Endothelial cell of umbilical vein (primary cell): ENCODE measurements at regions not wholly inside any gene's neighbourhood (a gene's known extent, or its start where the extent isn't known, plus 50 kb on each side); places are given as distances from the start of the nearest gene placed in this dataset.

ENCODE experiments used
- BruUV-seq: library from RNA; stranded (reverse); fragments of 400-500 nt; replicated peaks from 2 replicates; lab custom pipeline; 2021; lab: Mats Ljungman, UMichigan
- CTCF ChIA-PET: fragments of 300-600, 350-600 bp; sonication (Branson Sonifier 250); formaldehyde crosslinking; loops from one replicate; lab custom pipeline; 2021; ENCODE audit warnings: antibody characterized with exemption, inconsistent platforms; lab: Charles Lee
- POLR2A ChIA-PET: fragments of 300-600, 350-600 bp; sonication (Branson Sonifier 250); formaldehyde crosslinking; loops from one replicate; lab custom pipeline; 2021; ENCODE audit warnings: antibody characterized with exemption, inconsistent platforms; lab: Charles Lee
- DNase-seq: peaks from one replicate; pipeline ENCODE4 v3.0.0-alpha.2; 2011; ENCODE audit warnings: low read depth, low spot score
- FAIRE-seq: peaks from 2 replicates; lab custom pipeline; 2011; peaks lifted over from hg19 to GRCh38; lab: Jason Lieb, UNC
- H2AFZ ChIP-seq: 2 replicates; pipeline ENCODE4 v1.6.0; 2012; ENCODE audit warnings: low read depth, low read length, control low read depth, inconsistent platforms
- H3K27ac ChIP-seq: 2 replicates; pipeline ENCODE4 v1.5.1; 2011; ENCODE audit warnings: low read depth, mild to moderate bottlenecking, control low read depth, low read length, moderate library complexity; ENCODE audit not compliant: insufficient read depth
- H3K27me3 ChIP-seq, 2 experiments: 2 replicates each; pipeline versions ENCODE4 v1.6.0 to v1.6.1; 2011; ENCODE audit warnings: low read length in 2 of 2, mixed read lengths in 1 of 2; ENCODE audit not compliant: control insufficient read depth in 2 of 2, insufficient read depth in 2 of 2
- H3K36me3 ChIP-seq, 2 experiments: 2 replicates in 1 of 2; 3 replicates in 1 of 2; pipeline ENCODE4 v1.5.1; 2011; ENCODE audit warnings: low read length in 2 of 2, mild to moderate bottlenecking in 1 of 2, moderate library complexity in 1 of 2; ENCODE audit not compliant: control insufficient read depth in 2 of 2, insufficient read depth in 2 of 2; ENCODE audit errors: extremely low read depth in 1 of 2
- H3K4me1 ChIP-seq: 3 replicates; pipeline ENCODE4 v1.5.1; 2011; ENCODE audit warnings: mild to moderate bottlenecking, low read length; ENCODE audit not compliant: control insufficient read depth, insufficient read depth; ENCODE audit errors: extremely low read depth
- H3K4me2 ChIP-seq: 2 replicates; pipeline ENCODE4 v1.6.1; 2011; ENCODE audit warnings: low read length, control low read depth, mixed read lengths; ENCODE audit not compliant: insufficient read depth
- H3K4me3 ChIP-seq, 3 experiments: fragments of 200-600 bp in 1 of 3; sonication (generic), shearing (Covaris generic) in 1 of 3; replicated peaks in 1 of 3; 2 replicates each; pipeline ENCODE4 v1.5.1; 2011 to 2016; ENCODE audit warnings: control low read depth in 3 of 3, low read length in 3 of 3, mild to moderate bottlenecking in 2 of 3, inconsistent platforms in 1 of 3, low read depth in 1 of 3, moderate library complexity in 1 of 3; ENCODE audit not compliant: insufficient read depth in 1 of 3
- H3K79me2 ChIP-seq: 2 replicates; pipeline ENCODE4 v1.6.0; 2012; ENCODE audit warnings: low read length, inconsistent platforms; ENCODE audit not compliant: control insufficient read depth, insufficient read depth
- H3K9ac ChIP-seq: replicated peaks from 2 replicates; pipeline ENCODE3; 2011; ENCODE audit warnings: low read length, control low read depth; ENCODE audit not compliant: insufficient read depth; ENCODE audit errors: extremely low read depth
- H3K9me1 ChIP-seq: replicated peaks from 3 replicates; pipeline ENCODE4 v1.6.0; 2011; ENCODE audit warnings: mild to moderate bottlenecking, low read length; ENCODE audit not compliant: control insufficient read depth, insufficient read depth; ENCODE audit errors: extremely low read depth
- H3K9me3 ChIP-seq: replicated peaks from 2 replicates; pipeline ENCODE4 v1.5.1; 2012; ENCODE audit warnings: low read length, inconsistent platforms; ENCODE audit not compliant: control insufficient read depth, insufficient read depth
- H4K20me1 ChIP-seq: replicated peaks from 2 replicates; pipeline ENCODE3; 2011; ENCODE audit warnings: mild to moderate bottlenecking, low read length; ENCODE audit not compliant: control insufficient read depth, insufficient read depth; ENCODE audit errors: extremely low read depth
- CTCF ChIP-seq, 2 donors: IDR thresholded peaks; 1 replicate in 1 of 2; 2 replicates in 1 of 2; pipeline ENCODE4 v1.5.1; 2011; ENCODE audit warnings: low read length in 2 of 2, mild to moderate bottlenecking in 2 of 2, moderate library complexity in 2 of 2, control low read depth in 1 of 2, inconsistent platforms in 1 of 2, low read depth in 1 of 2; ENCODE audit not compliant: insufficient read depth in 1 of 2; ENCODE audit errors: extremely low read depth in 1 of 2
- FOS ChIP-seq: IDR thresholded peaks from 2 replicates; pipeline ENCODE4 v1.6.1; 2011; ENCODE audit warnings: mild to moderate bottlenecking, low read length, moderate library complexity, borderline replicate concordance; ENCODE audit not compliant: insufficient read depth
- GATA2 ChIP-seq: IDR thresholded peaks from 2 replicates; pipeline ENCODE4 v1.7.0; 2011; ENCODE audit warnings: low read depth, mild to moderate bottlenecking, moderate library complexity, mixed read lengths, low read length; ENCODE audit not compliant: insufficient read length, insufficient read depth
- JUN ChIP-seq: IDR thresholded peaks from 2 replicates; pipeline ENCODE4 v1.6.1; 2011; ENCODE audit warnings: borderline replicate concordance, low read depth; ENCODE audit not compliant: insufficient read length, insufficient read depth
- dilution Hi-C: fragments of 300-500 bp; cut with MboI; formaldehyde crosslinking; loops from one replicate; pipeline ENCODE4 v1.15.0; 2019; ENCODE audit warnings: low sequenced_read_pairs; ENCODE audit not compliant: extremely low pct_ligation_motif_present
- intact Hi-C: fragments of 100-400 bp; cut with micrococcal nuclease; formaldehyde crosslinking; loops from one replicate; pipeline ENCODE4 v1.10.0; 2022
- TF ChIP-seq, protein P1 (sequence below): IDR thresholded peaks from 2 replicates; pipeline ENCODE4 v1.6.1; 2011; ENCODE audit not compliant: insufficient read depth, insufficient read length

GRCh38 chr2:180554330-180554729, 426.1 kb upstream of the UBE2E3 start:
- CTCF ChIA-PET, result no interaction called here
- H2AFZ ChIP-seq, result no peak overlapping the region
- TF ChIP-seq JUN (no peak), FOS (peak; percentile 13)

GRCh38 chr2:180553094-180553715, 427.2 kb upstream of the UBE2E3 start:
- no TSS peak for BruUV-seq
- no peaks in the 10 kb centered on the region for H3K4me1 ChIP-seq
- TF ChIP-seq, protein P1, sequence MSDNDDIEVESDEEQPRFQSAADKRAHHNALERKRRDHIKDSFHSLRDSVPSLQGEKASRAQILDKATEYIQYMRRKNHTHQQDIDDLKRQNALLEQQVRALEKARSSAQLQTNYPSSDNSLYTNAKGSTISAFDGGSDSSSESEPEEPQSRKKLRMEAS, result no peak
- TF ChIP-seq CTCF (IDR thresholded peaks at IDR 0.05; ENCODE audit: extremely low read depth in 1 of 2, insufficient read depth in 1 of 2, low read depth in 1 of 2, low read length in 2 of 2) (no peak), GATA2 (no peak)
- dilution Hi-C loops, result no loop called here
- H3K9me3 ChIP-seq, result no peaks in the 10 kb centered on the region
- H4K20me1 ChIP-seq, result peaks cover 2% of the 10 kb centered on the region
- no peaks in the 10 kb centered on the region for H3K79me2 ChIP-seq
- H3K27me3 ChIP-seq, result no peaks in the 10 kb centered on the region
- ChIA-PET POLR2A (no interaction called here), CTCF (no interaction called here)
- intact Hi-C loops, result no loop called here
- DNase-seq, result no peak
- no peak for FAIRE-seq
- no peak overlapping the region for H3K27ac ChIP-seq
- no peak overlapping the region for H2AFZ ChIP-seq
- H3K9me1 ChIP-seq, result no peaks in the 10 kb centered on the region
- no peak overlapping the region for H3K9ac ChIP-seq
- no peak overlapping the region for H3K4me2 ChIP-seq
- no peak overlapping the region for H3K4me3 ChIP-seq
- no peaks in the 10 kb centered on the region for H3K36me3 ChIP-seq

More at GRCh38 chr2:180554330-180554729, 426.1 kb upstream of the UBE2E3 start:
- BruUV-seq, result no TSS peak
- Histone ChIP-seq H4K20me1 (peaks cover 2% of the 10 kb centered on the region), H3K79me2 (no peaks in the 10 kb centered on the region), H3K27me3 (no peaks in the 10 kb centered on the region), H3K27ac (no peak overlapping the region), H3K4me3 (no peak overlapping the region), H3K4me1 (no peaks in the 10 kb centered on the region), H3K4me2 (no peak overlapping the region), H3K36me3 (no peaks in the 10 kb centered on the region), H3K9me3 (no peaks in the 10 kb centered on the region), H3K9me1 (no peaks in the 10 kb centered on the region), H3K9ac (no peak overlapping the region)
- FAIRE-seq, result no peak
- DNase-seq, result no peak
- intact Hi-C loops (no loop called here), dilution Hi-C loops (no loop called here)
- POLR2A ChIA-PET, result no interaction called here
